Right lobe of liver (tissue), 6 donors: ENCODE measurements at regions not wholly inside any gene's neighbourhood (a gene's known extent, or its start where the extent isn't known, plus 50 kb on each side); places are given as distances from the start of the nearest gene placed in this dataset.

Experiments used
- ATAC-seq, 4 donors: fragments of 200-7000 bp; cut with Tn5 transposase; one replicate each; pipeline ENCODE4 v1.9.1; 2020; ENCODE audit warnings: mild to moderate bottlenecking in 4 of 4, moderate library complexity in 4 of 4
- DNase-seq, 3 donors: peaks; one replicate each; pipeline ENCODE4 v3.0.0-alpha.2; 2020
- H3K27ac ChIP-seq, 3 donors: fragments of 200-600 bp; one replicate each; pipeline ENCODE4 v1.8.0; 2022
- H3K27me3 ChIP-seq, 2 donors: fragments of 200-600 bp; one replicate each; pipeline ENCODE4 v1.8.0; 2022
- H3K36me3 ChIP-seq, 4 donors: fragments of 200-600 bp; sonication (generic) in 1 of 4; one replicate each; pipeline versions ENCODE4 v1.5.1 to v1.8.0; 2017 to 2022; ENCODE audit warnings: control low read depth in 1 of 4
- H3K4me1 ChIP-seq, 4 donors: fragments of 200-600 bp; sonication (generic) in 1 of 4; one replicate each; pipeline versions ENCODE4 v1.5.1 to v1.8.0; 2017 to 2022; ENCODE audit warnings: control low read depth in 1 of 4
- H3K4me3 ChIP-seq, 3 donors: fragments of 200-600 bp; one replicate each; pipeline ENCODE4 v1.8.0; 2022
- H3K9me3 ChIP-seq, 4 donors: fragments of 200-600 bp; sonication (generic) in 1 of 4; one replicate each; pipeline versions ENCODE4 v1.5.1 to v1.8.0; 2017 to 2022; ENCODE audit warnings: control low read depth in 1 of 4
- CTCF ChIP-seq, 4 donors: fragments of 200-600 bp in 3 of 4; fragments of 450-650 bp in 1 of 4; IDR thresholded peaks; one replicate each; pipeline versions ENCODE4 v1.5.1 to v1.8.0; 2016 to 2022; ENCODE audit warnings: antibody characterized with exemption in 4 of 4, mild to moderate bottlenecking in 2 of 4
- POLR2A ChIP-seq: fragments of 450-650 bp; IDR thresholded peaks from one replicate; pipeline ENCODE4 v1.6.1; 2017; ENCODE audit warnings: antibody characterized with exemption, mild to moderate bottlenecking
- WGBS: methylation state at CpG from one replicate; pipeline ENCODE4 v1.1.6; 2018; ENCODE audit warnings: low coverage, low lambda C conversion rate; ENCODE audit not compliant: insufficient coverage; ENCODE audit errors: missing lambda C conversion rate; 5-methylcytosine and 5-hydroxymethylcytosine counted together
- intact Hi-C, 2 donors: fragments of 100-400 bp; cut with DNase I; formaldehyde crosslinking; loops; one replicate each; pipeline versions ENCODE4 v1.11.2 to v1.14.1; 2022
- donor health status: DM: no; HTN: yes; CAD: no.
- donor health status: DM: no; HTN: no; CAD: no.
- donor health status: DM: no; HTN: no; CAD: no.
- donor health status: DM: no; HTN: yes; CAD: no.
- donor health status: DM: no; HTN: yes; CAD: no.

- WGBS, result 27% methylated on average over 1 of the region's 3 CpGs
- H3K36me3 ChIP-seq, result no peaks in the 10 kb centered on the region
- H3K27me3 ChIP-seq, result no peaks in the 10 kb centered on the region
- H3K4me3 ChIP-seq, result no peak overlapping the region
- ATAC-seq (no peak), DNase-seq (no peak)
- no peaks in the 10 kb centered on the region for H3K9me3 ChIP-seq
- TF ChIP-seq POLR2A (no peak), CTCF (IDR thresholded peaks at IDR 0.05) (no peak)
- intact Hi-C loops, result loop anchor here in 1 of 2 donors (10.0 kb wide), 1 partner anchor 173 kb away; no protein-coding TSS in a partner anchor
- no peaks in the 10 kb centered on the region for H3K4me1 ChIP-seq
- H3K27ac ChIP-seq, result no peak overlapping the region
Measured at GRCh38 chr22:34108168-34108567, 187.9 kb upstream of the LARGE1 start.

- intact Hi-C loops, result no loop called here
- Histone ChIP-seq H3K27ac (no peak overlapping the region), H3K36me3 (no peaks in the 10 kb centered on the region), H3K4me1 (peaks cover 0 to 11% (median 4%) of the 10 kb centered on the region in 4 donors), H3K9me3 (no peaks in the 10 kb centered on the region), H3K4me3 (no peak overlapping the region), H3K27me3 (no peaks in the 10 kb centered on the region)
- TF ChIP-seq POLR2A (no peak), CTCF (IDR thresholded peaks at IDR 0.05) (peak; percentile 45 to 76 (median 73))
- peak in 2 of 3 donors; percentile 22 to 45 for DNase-seq
- ATAC-seq, result peak; percentile 62 to 84 (median 78)
- WGBS, result 5% methylated on average over 4 of the region's 7 CpGs
Measured at GRCh38 chr22:34111210-34111824, 191.0 kb upstream of the LARGE1 start.

- intact Hi-C loops, result no loop called here
Measured at GRCh38 chr22:34113381-34113780, 193.1 kb upstream of the LARGE1 start.

GRCh38 chr22:34114406-34114805 lies 194.1 kb upstream of the LARGE1 start:
- DNase-seq (no peak), ATAC-seq (no peak)
- no peak for TF ChIP-seq CTCF (IDR thresholded peaks at IDR 0.05)
- TF ChIP-seq POLR2A, result no peak
- Histone ChIP-seq H3K4me3 (no peak overlapping the region), H3K27me3 (no peaks in the 10 kb centered on the region), H3K4me1 (peaks cover 0 to 12% (median 4%) of the 10 kb centered on the region in 4 donors), H3K27ac (no peak overlapping the region), H3K36me3 (no peaks in the 10 kb centered on the region), H3K9me3 (no peaks in the 10 kb centered on the region)
- WGBS, result 16% methylated on average over 2 of the region's 2 CpGs
- intact Hi-C loops, result no loop called here

More at GRCh38 chr22:34113381-34113780, 193.1 kb upstream of the LARGE1 start:
- no peak overlapping the region for H3K27ac ChIP-seq
- H3K27me3 ChIP-seq, result no peaks in the 10 kb centered on the region
- 83% methylated on average over 6 of the region's 6 CpGs for WGBS
- ATAC-seq (no peak), DNase-seq (no peak)
- H3K36me3 ChIP-seq, result no peaks in the 10 kb centered on the region
- no peaks in the 10 kb centered on the region for H3K9me3 ChIP-seq
- H3K4me1 ChIP-seq, result peaks cover 0 to 12% (median 4%) of the 10 kb centered on the region in 4 donors
- TF ChIP-seq CTCF (IDR thresholded peaks at IDR 0.05) (no peak), POLR2A (no peak)
- no peak overlapping the region for H3K4me3 ChIP-seq
